HG03066 (cell line): ENCODE measurements at regions not wholly inside any gene's neighbourhood (a gene's known extent, or its start where the extent isn't known, plus 50 kb on each side); places are given as distances from the start of the nearest gene placed in this dataset.
"Not testable (repeated sequence)": the region's sequence is repeated elsewhere in the genome, so short reads cannot be mapped to it uniquely, and the experiment has no call there.

Experiments used
- ATAC-seq: cut with Tn5 transposase; IDR thresholded peaks from one replicate; pipeline ENCODE4 v1.9.1; 2021; ENCODE audit warnings: low read depth; ENCODE audit not compliant: unreplicated experiment

DNA sequence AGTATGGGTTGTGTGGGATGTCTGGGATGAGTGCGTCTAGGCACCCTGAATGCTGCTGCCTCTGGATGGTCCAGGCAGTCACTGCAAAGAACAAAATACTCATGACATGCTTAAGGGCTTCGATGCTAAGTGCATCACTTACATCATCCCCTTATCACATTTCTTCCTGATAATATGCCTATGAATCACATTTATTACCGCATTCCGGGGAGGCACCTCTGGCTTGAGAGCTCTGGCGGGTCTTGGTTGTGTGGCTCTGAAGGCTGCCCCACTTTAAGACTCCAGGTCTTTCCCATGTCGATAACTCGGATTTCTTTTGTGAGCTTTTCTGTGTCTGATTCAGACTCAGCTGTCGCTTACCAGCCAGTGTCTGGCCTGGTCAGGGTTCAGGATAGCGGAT is 1126.4 kb downstream of the TBC1D22A start:
- no peak for ATAC-seq

- no peak for ATAC-seq
Observed at GRCh38 chr22:47884775-47885174, 1122.3 kb downstream of the TBC1D22A start.

- no peak for ATAC-seq
Observed at GRCh38 chr22:47884200-47884599, 1121.8 kb downstream of the TBC1D22A start.

DNA sequence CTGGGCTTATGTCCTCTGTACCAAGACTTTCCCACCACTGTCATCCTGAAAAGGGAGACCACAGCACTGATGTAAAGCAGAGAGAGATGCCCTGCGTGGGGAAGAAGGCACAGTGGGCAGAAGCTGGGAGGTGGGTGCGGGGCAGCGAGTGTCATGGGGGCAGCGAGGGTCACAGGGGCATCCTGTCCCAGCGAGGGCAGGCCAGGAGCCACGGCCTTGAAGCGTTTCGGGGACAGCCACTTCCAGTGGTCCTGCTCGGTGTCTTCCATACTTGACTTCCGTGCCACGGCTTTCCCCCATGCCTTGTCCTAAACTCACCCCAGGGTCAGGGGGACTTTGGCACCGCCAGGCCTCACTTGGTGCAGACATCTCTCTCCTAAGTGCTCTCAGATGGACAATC is 1121.3 kb downstream of the TBC1D22A start:
- no peak for ATAC-seq

- ATAC-seq, result no peak
Observed at GRCh38 chr22:47879346-47879745, 1116.9 kb downstream of the TBC1D22A start.

DNA sequence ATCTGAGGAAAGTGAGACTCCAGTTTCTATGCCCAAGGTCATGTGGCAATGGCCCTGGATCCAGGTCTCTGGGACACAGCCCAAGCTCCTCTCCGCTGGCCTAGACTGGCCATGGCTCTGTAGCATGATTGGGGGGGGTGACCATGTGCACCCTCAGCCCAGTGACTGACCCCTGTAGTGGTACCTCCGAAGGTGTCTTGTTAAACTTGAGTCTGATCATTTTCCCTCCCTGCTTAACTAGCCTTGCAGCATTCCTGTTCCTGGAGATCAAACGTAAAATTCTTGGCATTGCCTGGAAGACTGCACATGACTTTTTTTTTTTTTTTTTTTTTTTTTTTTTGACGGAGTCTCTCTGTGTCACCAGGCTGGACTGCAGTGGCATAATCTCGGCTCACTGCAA is 1116.0 kb downstream of the TBC1D22A start:
- no peak for ATAC-seq

DNA sequence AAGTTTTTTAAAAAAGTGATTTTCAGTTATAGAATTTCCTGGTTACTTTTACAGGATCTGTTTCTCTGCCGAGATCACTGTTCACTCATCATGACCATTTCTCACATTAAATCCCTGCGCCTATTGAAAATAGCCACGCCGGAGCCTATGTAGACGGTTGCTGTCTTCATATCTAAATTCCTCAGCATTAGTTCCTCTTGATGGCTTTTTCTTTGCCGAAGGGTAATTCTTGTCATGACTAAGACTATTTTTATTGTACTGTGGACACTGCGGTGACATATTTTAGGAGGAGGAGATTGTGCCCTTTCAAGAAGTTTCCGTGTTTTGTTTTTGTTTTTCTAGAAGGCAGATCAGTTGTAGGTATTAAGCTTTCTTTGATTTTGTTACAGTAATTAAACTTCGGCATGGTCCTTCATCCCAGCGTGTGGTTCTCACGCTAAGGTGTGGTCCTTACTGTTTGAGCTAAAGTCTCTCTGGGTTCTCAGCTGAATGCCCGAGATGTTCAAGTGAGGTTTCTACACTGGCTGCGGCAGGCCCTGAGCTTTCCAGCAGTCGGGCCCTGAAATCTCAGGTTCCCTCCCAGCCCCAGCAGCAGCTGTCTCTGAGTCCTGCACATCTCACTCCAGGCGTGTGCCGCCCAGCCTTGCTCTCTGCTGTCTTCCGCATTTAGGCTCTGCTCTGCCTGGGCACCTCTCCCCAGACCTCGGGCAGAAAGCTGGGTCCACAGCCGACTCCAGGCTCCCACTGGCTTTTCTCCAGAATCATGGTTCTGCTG is 1110.5 kb downstream of the TBC1D22A start:
- ATAC-seq, result no peak

GRCh38 chr22:47865626-47866025 is 1103.2 kb downstream of the TBC1D22A start:
- ATAC-seq, result no peak

- ATAC-seq, result no peak
Observed at GRCh38 chr22:47862394-47862793, 1099.9 kb downstream of the TBC1D22A start.

GRCh38 chr22:47860907-47861306 is 1098.5 kb downstream of the TBC1D22A start:
- ATAC-seq, result not testable (repeated sequence)

DNA sequence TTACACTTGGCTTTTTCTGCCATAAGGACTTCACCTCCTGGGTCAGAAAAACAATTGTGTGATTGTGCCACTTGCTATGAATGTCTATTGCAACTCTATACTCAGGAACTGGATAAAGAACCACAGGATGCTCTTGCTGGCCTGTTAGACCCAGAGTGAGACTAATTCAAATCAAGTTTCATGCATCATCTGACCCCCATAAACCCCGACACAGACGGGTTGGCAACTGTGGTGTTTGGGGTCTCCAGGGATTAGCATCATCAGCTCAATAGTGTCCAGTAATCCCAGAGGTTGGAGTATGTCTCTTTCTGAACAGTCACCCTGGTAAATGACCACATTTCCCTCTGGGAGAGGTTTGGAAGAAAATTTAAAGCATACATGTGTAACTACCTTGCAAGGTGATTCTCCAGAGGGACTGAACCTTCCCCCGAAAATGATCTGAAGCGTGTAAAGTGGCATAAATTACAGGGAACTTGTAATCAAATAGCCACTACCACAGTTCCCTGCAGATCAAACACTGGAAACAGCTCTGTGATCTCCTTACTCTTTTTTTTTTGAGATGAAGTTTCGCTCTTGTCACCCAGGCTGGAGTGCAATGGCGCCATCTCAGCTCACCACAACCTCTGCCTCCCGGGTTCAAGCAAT is 1097.6 kb downstream of the TBC1D22A start:
- no peak for ATAC-seq

DNA sequence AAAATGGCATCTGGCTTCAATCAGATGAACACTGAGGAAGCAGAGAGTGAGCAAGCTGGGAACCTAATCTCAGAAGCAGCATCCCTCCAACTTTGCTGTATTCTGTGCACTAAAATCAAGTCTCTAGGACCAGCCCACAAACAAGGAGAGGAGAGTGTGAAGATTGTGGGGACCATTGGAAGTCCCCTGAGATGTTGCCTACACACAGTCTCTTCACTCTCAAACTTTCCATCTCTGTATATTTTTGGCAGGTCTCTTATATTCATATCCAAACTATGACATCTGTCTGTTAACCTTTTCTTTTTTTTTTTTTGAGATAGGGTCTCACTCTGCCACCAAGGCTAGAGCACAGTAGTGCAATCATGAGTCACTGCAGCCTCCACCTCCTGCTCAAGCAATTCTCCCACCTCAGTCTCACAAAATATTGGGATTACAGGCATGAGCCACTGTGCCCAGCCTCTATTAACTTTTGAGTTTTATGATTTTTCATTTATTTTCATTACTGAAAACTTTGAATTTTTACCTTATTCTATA is 1096.4 kb downstream of the TBC1D22A start:
- ATAC-seq, result no peak

GRCh38 chr22:47854680-47855079 is 1092.2 kb downstream of the TBC1D22A start:
- ATAC-seq, result no peak

DNA sequence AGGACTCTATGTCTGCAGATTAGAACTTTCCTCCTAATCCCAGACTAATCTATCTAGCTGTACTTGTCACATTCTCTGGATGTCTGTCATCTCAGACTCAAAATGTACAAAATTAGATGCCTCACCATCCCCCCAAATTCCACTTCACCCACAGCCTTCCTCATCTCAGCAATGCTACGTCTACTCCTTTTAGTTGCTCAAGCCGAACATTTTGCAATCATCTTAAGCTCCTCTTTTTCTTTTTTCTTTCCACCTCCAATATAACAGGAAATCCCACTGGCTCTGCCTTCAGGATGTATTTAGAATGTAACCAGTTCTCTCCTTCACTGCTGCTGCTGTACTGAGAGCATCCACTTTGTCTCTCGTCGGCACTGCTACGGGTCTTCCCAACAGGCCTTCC is 1091.8 kb downstream of the TBC1D22A start:
- no peak for ATAC-seq

- no peak for ATAC-seq
Observed at GRCh38 chr22:47853750-47854149, 1091.3 kb downstream of the TBC1D22A start.

- no peak for ATAC-seq
Observed at GRCh38 chr22:47851586-47851985, 1089.1 kb downstream of the TBC1D22A start.

DNA sequence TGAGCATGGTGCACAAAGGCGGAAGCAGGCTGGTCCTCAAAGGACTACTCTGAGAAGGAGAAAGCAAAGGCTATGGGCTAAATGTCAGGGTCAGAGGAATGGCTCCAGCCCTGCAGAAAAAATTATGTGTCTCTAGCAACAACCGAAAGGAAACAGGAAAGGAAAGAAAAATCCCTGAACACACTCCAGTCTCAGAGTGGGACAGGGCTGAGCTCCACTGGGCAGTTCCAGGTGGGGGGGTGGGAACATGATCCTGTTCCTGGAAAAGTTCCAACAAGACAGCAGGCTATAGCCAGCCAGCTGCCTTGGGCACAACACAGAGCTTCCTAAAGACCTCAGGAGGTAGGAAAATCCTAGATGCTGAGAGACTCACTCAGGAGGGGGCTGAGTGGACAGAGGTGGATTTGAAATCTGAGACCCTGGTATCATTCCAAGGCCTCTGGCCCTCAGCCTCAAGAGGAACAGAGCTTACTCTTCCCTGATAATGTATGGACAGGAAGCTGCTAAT is 1088.2 kb downstream of the TBC1D22A start:
- ATAC-seq, result no peak

DNA sequence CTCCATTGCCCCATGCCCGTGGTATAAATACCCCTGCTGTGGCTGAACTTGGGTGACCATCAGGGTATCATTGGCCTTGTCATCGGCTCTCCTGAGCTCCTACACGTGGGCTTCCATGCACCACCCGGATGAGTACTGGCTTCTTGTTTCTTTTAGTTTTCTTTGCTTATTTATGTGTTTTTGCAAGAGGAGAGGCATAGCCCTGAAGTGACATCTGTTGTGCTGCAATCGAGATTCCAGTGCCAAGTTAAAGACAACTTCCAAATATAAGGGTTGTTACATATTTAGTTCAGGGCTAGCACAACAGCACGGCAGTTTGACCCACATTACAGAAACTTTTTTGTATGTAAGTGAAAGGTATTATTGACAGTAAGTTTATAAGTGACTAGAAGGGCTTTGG is 1087.1 kb downstream of the TBC1D22A start:
- no peak for ATAC-seq

- no peak for ATAC-seq
Observed at GRCh38 chr22:47848184-47848920, 1085.9 kb downstream of the TBC1D22A start.

- ATAC-seq, result no peak
Observed at GRCh38 chr22:47847131-47847890, 1084.9 kb downstream of the TBC1D22A start.
